OCI-LY3 (cell line): ENCODE measurements at regions not wholly inside any gene's neighbourhood (a gene's known extent, or its start where the extent isn't known, plus 50 kb on each side); places are given as distances from the start of the nearest gene placed in this dataset.

Experiments used
- H2AFZ ChIP-seq: fragments of 200-600, 300-600 bp; shearing (Covaris generic); 2 replicates; pipeline ENCODE4 v1.6.0; 2014; ENCODE audit warnings: antibody characterized with exemption, low read depth, low read length
- H3K27ac ChIP-seq: fragments of 200-600, 300-600 bp; sonication (generic); 2 replicates; pipeline ENCODE4 v1.5.1; 2014; ENCODE audit warnings: mild to moderate bottlenecking, low read length, moderate library complexity, mixed read lengths
- H3K27me3 ChIP-seq: fragments of 200-600, 300-600 bp; sonication (generic); 2 replicates; pipeline ENCODE4 v1.6.1; 2014; ENCODE audit warnings: low read depth, low read length, mixed read lengths
- H3K36me3 ChIP-seq: fragments of 200-600, 300-600 bp; sonication (generic); replicated peaks from 2 replicates; pipeline ENCODE3; 2014; ENCODE audit warnings: low read depth, low read length, mixed read lengths
- H3K4me1 ChIP-seq: fragments of 300-600, 200-600 bp; sonication (generic); 2 replicates; pipeline ENCODE4 v1.6.1; 2014; ENCODE audit warnings: low read length, mixed read lengths
- H3K4me2 ChIP-seq: fragments of 200-600, 300-600 bp; sonication (generic); 2 replicates; pipeline ENCODE4 v1.6.1; 2014; ENCODE audit warnings: low read length, mixed read lengths
- H3K4me3 ChIP-seq: fragments of 300-600, 200-600 bp; sonication (generic); 2 replicates; pipeline ENCODE4 v1.5.1; 2014; ENCODE audit warnings: antibody characterized with exemption, mild to moderate bottlenecking, low read length, moderate library complexity
- H3K79me2 ChIP-seq: fragments of 300-600, 200-600 bp; shearing (Covaris generic); 2 replicates; pipeline ENCODE4 v1.6.1; 2014; ENCODE audit warnings: mild to moderate bottlenecking, low read length, mixed read lengths
- H3K9ac ChIP-seq: fragments of 300-600, 200-600 bp; shearing (Covaris generic); 2 replicates; pipeline ENCODE4 v1.6.0; 2014; ENCODE audit warnings: mild to moderate bottlenecking, low read length, moderate library complexity
- H3K9me3 ChIP-seq: fragments of 200-600, 300-600 bp; shearing (Covaris generic); 2 replicates; pipeline ENCODE4 v1.6.1; 2014; ENCODE audit warnings: low read length, mixed read lengths; ENCODE audit not compliant: insufficient read depth
- H4K20me1 ChIP-seq: fragments of 200-600, 300-600 bp; sonication (generic); 2 replicates; pipeline ENCODE4 v1.6.1; 2016; ENCODE audit warnings: low read length, mixed read lengths; ENCODE audit not compliant: insufficient read depth
- EZH2phosphoT487 ChIP-seq: fragments of 200-600 bp; shearing (Covaris generic); IDR thresholded peaks from 2 replicates; pipeline ENCODE4 v1.6.1; 2018; ENCODE audit warnings: antibody characterized with exemption, mixed run types, low read depth
- TF ChIP-seq, protein P1 (sequence below): fragments of 200-600, 300-600 bp; sonication (generic); IDR thresholded peaks from 2 replicates; pipeline ENCODE4 v1.5.1; 2014; ENCODE audit warnings: antibody characterized with exemption, low read length, low read depth

DNA sequence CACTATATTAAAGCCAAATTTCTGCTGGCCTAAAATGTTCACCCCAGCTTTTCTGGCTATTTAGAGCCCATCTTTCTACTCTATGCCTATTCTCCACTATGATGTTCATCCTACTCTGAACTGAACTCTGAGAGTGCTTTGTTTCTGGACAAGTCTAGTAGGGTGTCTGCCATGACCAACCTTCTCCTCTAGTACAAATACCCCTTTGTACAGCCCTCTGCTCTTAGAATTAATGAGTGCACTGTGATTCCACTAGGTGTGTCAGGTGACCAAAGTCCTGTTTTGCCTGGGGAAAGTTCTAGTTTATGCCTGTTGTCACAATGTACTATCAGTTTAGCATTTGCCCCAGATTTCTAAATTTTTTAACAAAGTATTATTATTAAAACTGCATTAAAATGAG is 388.1 kb upstream of the MAD2L1 start:
- H3K4me1 ChIP-seq, result no peaks in the 10 kb centered on the region
- H3K36me3 ChIP-seq, result no peaks in the 10 kb centered on the region
- TF ChIP-seq, protein P1, sequence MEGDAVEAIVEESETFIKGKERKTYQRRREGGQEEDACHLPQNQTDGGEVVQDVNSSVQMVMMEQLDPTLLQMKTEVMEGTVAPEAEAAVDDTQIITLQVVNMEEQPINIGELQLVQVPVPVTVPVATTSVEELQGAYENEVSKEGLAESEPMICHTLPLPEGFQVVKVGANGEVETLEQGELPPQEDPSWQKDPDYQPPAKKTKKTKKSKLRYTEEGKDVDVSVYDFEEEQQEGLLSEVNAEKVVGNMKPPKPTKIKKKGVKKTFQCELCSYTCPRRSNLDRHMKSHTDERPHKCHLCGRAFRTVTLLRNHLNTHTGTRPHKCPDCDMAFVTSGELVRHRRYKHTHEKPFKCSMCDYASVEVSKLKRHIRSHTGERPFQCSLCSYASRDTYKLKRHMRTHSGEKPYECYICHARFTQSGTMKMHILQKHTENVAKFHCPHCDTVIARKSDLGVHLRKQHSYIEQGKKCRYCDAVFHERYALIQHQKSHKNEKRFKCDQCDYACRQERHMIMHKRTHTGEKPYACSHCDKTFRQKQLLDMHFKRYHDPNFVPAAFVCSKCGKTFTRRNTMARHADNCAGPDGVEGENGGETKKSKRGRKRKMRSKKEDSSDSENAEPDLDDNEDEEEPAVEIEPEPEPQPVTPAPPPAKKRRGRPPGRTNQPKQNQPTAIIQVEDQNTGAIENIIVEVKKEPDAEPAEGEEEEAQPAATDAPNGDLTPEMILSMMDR, result no peak
- TF ChIP-seq EZH2phosphoT487, result no peak
- H4K20me1 ChIP-seq, result no peaks in the 10 kb centered on the region
- H3K79me2 ChIP-seq, result no peaks in the 10 kb centered on the region
- H2AFZ ChIP-seq, result no peak overlapping the region
- H3K9me3 ChIP-seq, result no peaks in the 10 kb centered on the region
- H3K27ac ChIP-seq, result no peak overlapping the region
- H3K4me2 ChIP-seq, result no peak overlapping the region
- H3K9ac ChIP-seq, result no peak overlapping the region
- no peaks in the 10 kb centered on the region for H3K27me3 ChIP-seq
- H3K4me3 ChIP-seq, result no peak overlapping the region

DNA sequence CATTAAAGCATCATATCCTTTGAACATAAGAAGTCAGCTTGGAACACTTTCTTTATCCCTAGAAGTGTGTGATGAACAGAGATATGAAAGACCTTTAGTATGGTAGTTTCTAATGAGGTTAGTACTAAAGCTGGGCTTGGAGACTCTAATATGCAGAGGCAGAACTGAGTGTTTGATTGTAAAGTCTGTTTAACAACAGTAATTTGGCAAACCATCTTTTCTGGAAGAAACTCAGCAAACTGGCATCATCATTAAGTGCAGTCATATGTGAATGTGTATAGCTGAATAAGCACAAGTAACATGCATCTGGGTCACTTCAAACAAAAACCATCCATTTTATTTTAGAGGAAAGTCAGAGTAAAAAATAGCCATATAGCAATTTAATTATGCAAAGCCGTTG is 385.9 kb upstream of the MAD2L1 start:
- H3K27me3 ChIP-seq, result no peaks in the 10 kb centered on the region
- no peaks in the 10 kb centered on the region for H3K36me3 ChIP-seq
- H3K27ac ChIP-seq, result no peak overlapping the region
- no peaks in the 10 kb centered on the region for H3K9me3 ChIP-seq
- no peak overlapping the region for H2AFZ ChIP-seq
- H3K4me3 ChIP-seq, result no peak overlapping the region
- no peak overlapping the region for H3K4me2 ChIP-seq
- H3K9ac ChIP-seq, result no peak overlapping the region
- H3K79me2 ChIP-seq, result no peaks in the 10 kb centered on the region
- no peaks in the 10 kb centered on the region for H4K20me1 ChIP-seq
- H3K4me1 ChIP-seq, result no peaks in the 10 kb centered on the region
- no peak for TF ChIP-seq EZH2phosphoT487
- TF ChIP-seq, protein P1, result no peak

DNA sequence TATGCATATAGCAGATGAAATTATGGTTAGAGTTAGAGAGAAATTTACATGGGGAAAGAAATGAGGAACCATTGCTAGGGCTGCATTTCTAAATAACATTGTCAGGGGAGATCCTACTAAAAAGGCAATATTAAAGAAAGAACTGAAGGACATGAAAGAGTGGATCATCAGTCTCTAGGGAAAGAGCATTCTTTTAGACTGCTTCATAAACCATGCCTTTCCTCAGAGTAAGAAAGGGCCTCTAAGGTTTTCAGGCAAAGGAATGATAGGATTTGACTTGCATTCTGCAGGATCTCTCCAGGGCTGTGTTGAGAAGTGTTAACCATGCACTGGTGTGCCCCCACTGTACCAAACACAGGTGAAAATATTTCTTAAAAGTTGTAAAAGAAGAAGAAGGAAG is 385.4 kb upstream of the MAD2L1 start:
- Histone ChIP-seq H3K4me1 (no peaks in the 10 kb centered on the region), H3K9ac (no peak overlapping the region)
- TF ChIP-seq EZH2phosphoT487, result no peak
- TF ChIP-seq, protein P1, result no peak

DNA sequence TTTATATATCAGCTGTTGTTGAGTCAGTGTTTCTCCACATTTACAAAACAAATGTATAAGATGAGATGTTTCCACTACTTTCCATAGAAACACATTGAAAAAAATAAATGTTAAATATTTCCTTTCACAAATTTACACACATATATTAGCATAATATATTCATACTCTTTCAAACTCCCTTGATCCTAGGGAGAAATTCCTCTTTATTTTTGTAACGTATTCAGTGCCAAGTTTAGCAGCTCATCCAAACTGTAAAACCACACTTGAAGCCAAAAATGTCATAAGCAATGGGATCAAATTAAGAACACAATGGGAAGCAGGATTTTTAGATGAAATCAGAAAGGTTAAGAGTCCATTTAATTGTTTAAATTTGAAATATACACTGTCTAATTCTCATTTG is 381.1 kb upstream of the MAD2L1 start:
- no peaks in the 10 kb centered on the region for H3K36me3 ChIP-seq
- no peaks in the 10 kb centered on the region for H4K20me1 ChIP-seq
- no peak overlapping the region for H3K4me2 ChIP-seq
- H3K4me3 ChIP-seq, result no peak overlapping the region
- no peaks in the 10 kb centered on the region for H3K27me3 ChIP-seq
- H3K9me3 ChIP-seq, result no peaks in the 10 kb centered on the region
- TF ChIP-seq, protein P1, result no peak
- TF ChIP-seq EZH2phosphoT487, result no peak
- no peak overlapping the region for H3K27ac ChIP-seq
- no peaks in the 10 kb centered on the region for H3K4me1 ChIP-seq
- no peaks in the 10 kb centered on the region for H3K79me2 ChIP-seq
- no peak overlapping the region for H3K9ac ChIP-seq
- H2AFZ ChIP-seq, result no peak overlapping the region

More for the DNA sequence above, 385.4 kb upstream of the MAD2L1 start:
- H4K20me1 ChIP-seq, result no peaks in the 10 kb centered on the region
- H3K4me2 ChIP-seq, result no peak overlapping the region
- H3K27ac ChIP-seq, result no peak overlapping the region
- no peaks in the 10 kb centered on the region for H3K79me2 ChIP-seq
- H3K36me3 ChIP-seq, result no peaks in the 10 kb centered on the region
- H3K4me3 ChIP-seq, result no peak overlapping the region
- no peak overlapping the region for H2AFZ ChIP-seq
- H3K27me3 ChIP-seq, result no peaks in the 10 kb centered on the region
- H3K9me3 ChIP-seq, result no peaks in the 10 kb centered on the region
